ENCODE measurements at regions not wholly inside any gene's neighbourhood (a gene's known extent, or its start where the extent isn't known, plus 50 kb on each side); places are given as distances from the start of the nearest gene placed in this dataset.
"Not testable (repeated sequence)": the region's sequence is repeated elsewhere in the genome, so short reads cannot be mapped to it uniquely, and the experiment has no call there.

DNA sequence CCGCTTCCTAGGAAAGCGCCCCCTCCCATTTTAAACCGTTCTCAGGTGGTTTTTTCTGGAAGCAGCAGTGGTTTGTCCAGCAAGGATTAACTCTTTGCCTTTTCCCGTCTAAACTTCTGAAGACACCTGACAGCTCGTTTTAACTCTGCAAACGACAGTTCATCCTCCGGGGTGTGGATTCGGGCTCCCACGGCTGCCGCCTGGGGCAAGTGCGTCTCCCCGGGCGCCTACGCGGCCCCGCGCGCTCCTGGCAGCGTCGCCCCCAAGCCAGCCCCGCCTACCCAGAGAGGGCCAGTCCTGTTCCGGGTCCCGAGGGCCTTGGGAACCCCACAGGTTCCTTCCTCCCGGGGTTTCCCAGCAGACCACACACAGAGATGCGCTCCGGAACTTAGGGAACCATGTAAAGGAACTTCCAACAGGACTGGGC, 54.4 kb downstream of the PRR18 start:
- no peak overlapping the region for H3K9ac ChIP-seq (ENCODE audit: low read length)
- H3K27me3 ChIP-seq (ENCODE audit: control insufficient read depth in 1 of 2, insufficient read depth in 2 of 2, low read length in 2 of 2) = peaks cover 9 to 33% of the 10 kb centered on the region in 2 donors
- H3K36me3 ChIP-seq (ENCODE audit: insufficient read depth, low read length) = no peaks in the 10 kb centered on the region
- H3K4me3 ChIP-seq (ENCODE audit: low read depth in 1 of 2, low read length in 2 of 2) = peak overlapping the region; percentile 24 to 41
- H3K4me1 ChIP-seq (ENCODE audit: insufficient read depth, low read length) = peaks cover 9% of the 10 kb centered on the region
- H3K9me3 ChIP-seq (ENCODE audit: low read length) = no peaks in the 10 kb centered on the region
- no peak overlapping the region for H3K27ac ChIP-seq (ENCODE audit: low read depth, low read length)

DNA sequence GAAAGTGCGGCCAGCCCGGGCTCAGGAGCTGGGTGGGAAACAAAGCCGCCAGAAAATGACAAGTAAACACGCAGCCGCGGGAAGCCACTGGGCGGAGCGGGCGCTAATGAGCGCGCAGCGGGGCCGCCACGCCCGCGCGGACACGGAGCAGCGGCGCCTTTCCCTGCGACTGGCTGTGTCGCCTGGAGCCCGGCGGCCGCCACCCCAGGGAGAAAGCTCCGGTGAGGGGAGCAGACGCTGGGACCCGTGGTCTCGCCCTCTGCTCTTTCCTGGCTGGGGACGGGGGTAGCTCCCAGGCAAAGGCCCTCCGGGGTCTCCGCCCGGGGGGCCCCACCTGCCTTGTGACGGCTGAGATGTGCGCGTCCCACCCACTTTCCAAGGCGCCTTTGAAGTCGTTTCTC, 54.9 kb downstream of the PRR18 start:
- Histone ChIP-seq H3K9ac (ENCODE audit: low read length) (no peak overlapping the region), H3K4me1 (ENCODE audit: insufficient read depth, low read length) (peaks cover 9% of the 10 kb centered on the region), H3K4me3 (ENCODE audit: low read depth in 1 of 2, low read length in 2 of 2) (peak overlapping the region; percentile 24 to 41), H3K27me3 (ENCODE audit: control insufficient read depth in 1 of 2, insufficient read depth in 2 of 2, low read length in 2 of 2) (peaks cover 9 to 33% of the 10 kb centered on the region in 2 donors), H3K9me3 (ENCODE audit: low read length) (no peaks in the 10 kb centered on the region), H3K27ac (ENCODE audit: low read depth, low read length) (no peak overlapping the region), H3K36me3 (ENCODE audit: insufficient read depth, low read length) (no peaks in the 10 kb centered on the region)

DNA sequence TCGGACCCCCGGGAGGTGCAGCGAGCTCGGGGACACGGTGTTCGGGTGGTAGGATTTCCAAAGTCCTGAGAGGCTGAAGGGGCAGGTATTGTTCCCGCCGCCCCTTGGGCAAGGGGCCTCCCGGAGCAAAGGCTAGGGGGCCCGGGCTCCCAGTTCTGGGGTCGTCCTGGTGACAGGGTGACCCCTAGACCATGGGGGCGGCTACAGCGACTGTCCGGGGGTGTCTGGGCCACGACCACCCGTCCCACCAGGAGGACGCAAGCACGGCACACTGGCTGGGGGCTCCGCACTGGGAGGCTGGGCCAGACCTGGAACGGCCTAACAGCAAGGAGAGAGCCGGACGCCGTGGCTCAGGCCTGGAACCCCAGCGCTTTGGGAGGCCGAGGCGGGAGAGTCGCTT, 55.6 kb downstream of the PRR18 start:
- peaks cover 9% of the 10 kb centered on the region for H3K4me1 ChIP-seq (ENCODE audit: insufficient read depth, low read length)
- peaks cover 9 to 29% of the 10 kb centered on the region in 2 donors for H3K27me3 ChIP-seq (ENCODE audit: control insufficient read depth in 1 of 2, insufficient read depth in 2 of 2, low read length in 2 of 2)
- no peak overlapping the region for H3K27ac ChIP-seq (ENCODE audit: low read depth, low read length)
- no peaks in the 10 kb centered on the region for H3K36me3 ChIP-seq (ENCODE audit: insufficient read depth, low read length)
- H3K9me3 ChIP-seq (ENCODE audit: low read length) = no peaks in the 10 kb centered on the region
- H3K4me3 ChIP-seq (ENCODE audit: low read depth in 1 of 2, low read length in 2 of 2) = no peak overlapping the region
- no peak overlapping the region for H3K9ac ChIP-seq (ENCODE audit: low read length)

DNA sequence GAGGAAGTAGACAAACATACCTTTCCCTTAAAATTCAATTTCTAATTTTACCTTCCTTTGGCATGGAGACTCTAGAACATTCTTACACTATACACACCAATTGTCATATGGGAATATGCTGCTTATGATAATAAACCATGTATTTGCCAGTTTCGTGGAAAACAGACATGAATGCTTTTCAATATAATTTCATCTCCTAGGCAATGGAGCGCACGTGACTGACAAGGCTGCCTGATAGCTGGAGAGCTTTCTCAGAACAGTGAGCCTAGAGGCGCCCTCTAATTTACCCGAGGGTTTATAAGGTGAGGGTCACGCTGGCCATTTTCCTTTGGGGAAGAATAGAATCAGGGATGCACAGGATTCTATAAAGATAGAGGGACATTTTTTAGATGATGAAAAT, 56.5 kb downstream of the PRR18 start:
- Histone ChIP-seq H3K27me3 (ENCODE audit: control insufficient read depth in 1 of 2, insufficient read depth in 2 of 2, low read length in 2 of 2) (peaks cover 9 to 28% of the 10 kb centered on the region in 2 donors), H3K4me3 (ENCODE audit: low read depth in 1 of 2, low read length in 2 of 2) (no peak overlapping the region)

DNA sequence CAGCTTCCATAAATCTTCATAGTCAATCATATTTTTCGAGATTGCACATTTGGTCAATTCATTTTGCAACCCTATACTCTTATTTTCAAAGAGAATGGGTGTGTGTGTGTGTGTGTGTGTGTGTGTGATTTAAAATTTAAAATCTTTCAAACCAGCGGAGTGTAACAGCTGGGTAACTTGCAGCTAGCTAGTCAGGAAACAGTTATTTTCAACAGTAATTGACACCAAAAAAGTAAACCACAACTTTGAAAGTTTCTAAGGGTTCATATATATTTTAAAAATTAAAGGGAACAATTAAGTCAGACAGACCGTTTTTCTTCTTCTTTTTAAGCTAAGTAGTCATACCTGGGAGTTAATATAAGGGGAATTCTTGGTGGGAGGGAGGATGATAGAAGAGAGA, 57.0 kb downstream of the PRR18 start:
- no peak overlapping the region for H3K9ac ChIP-seq (ENCODE audit: low read length)
- peaks cover 9% of the 10 kb centered on the region for H3K4me1 ChIP-seq (ENCODE audit: insufficient read depth, low read length)
- no peaks in the 10 kb centered on the region for H3K9me3 ChIP-seq (ENCODE audit: low read length)
- H3K27ac ChIP-seq (ENCODE audit: low read depth, low read length) = no peak overlapping the region
- peaks cover 9 to 28% of the 10 kb centered on the region in 2 donors for H3K27me3 ChIP-seq (ENCODE audit: control insufficient read depth in 1 of 2, insufficient read depth in 2 of 2, low read length in 2 of 2)
- no peaks in the 10 kb centered on the region for H3K36me3 ChIP-seq (ENCODE audit: insufficient read depth, low read length)
- H3K4me3 ChIP-seq (ENCODE audit: low read depth in 1 of 2, low read length in 2 of 2) = no peak overlapping the region

More for the DNA sequence above, 56.5 kb downstream of the PRR18 start:
- H3K9ac ChIP-seq (ENCODE audit: low read length) = no peak overlapping the region
- no peaks in the 10 kb centered on the region for H3K36me3 ChIP-seq (ENCODE audit: insufficient read depth, low read length)
- no peaks in the 10 kb centered on the region for H3K9me3 ChIP-seq (ENCODE audit: low read length)
- H3K4me1 ChIP-seq (ENCODE audit: insufficient read depth, low read length) = peaks cover 9% of the 10 kb centered on the region
- H3K27ac ChIP-seq (ENCODE audit: low read depth, low read length) = no peak overlapping the region

DNA sequence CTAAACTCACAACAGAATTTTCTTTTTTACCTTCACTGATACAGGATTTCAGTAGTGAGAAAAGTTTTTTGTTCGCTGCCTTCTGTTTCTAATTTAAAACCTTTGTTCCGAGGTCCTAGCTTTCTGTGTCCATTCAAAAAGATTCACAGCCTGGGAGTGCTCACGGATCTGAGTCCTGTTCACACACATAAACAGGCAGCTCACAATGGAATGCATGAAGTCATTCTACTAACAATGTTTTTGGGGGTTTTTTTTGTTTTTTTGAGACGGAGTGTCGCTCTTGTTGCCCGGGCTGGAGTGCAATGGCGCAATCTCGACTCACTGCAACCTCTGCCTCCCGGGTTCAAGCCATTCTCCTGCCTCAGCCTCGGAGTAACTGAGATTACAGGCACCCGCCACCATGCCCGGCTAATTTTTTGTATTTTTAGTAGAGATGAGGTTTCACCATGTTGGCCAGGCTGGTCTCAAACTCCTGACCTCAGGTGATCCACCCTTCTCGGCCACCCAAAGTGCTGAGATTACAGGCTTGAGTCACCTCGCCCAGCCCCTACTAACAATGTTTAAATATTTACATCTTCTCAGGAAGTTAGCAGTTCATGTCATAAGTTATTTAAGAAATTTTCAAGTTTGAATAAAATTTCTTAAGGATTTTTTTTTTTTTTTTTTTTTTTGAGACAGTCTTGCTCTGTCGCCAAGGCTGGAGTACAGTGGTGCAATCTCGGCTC, 59.0 kb downstream of the PRR18 start:
- H3K9ac ChIP-seq (ENCODE audit: low read length); H3K4me3 ChIP-seq (ENCODE audit: low read depth in 1 of 2, low read length in 2 of 2); H3K27ac ChIP-seq (ENCODE audit: low read depth, low read length); H3K9me3 ChIP-seq (ENCODE audit: low read length); H3K4me1 ChIP-seq (ENCODE audit: insufficient read depth, low read length); H3K36me3 ChIP-seq (ENCODE audit: insufficient read depth, low read length): not testable (repeated sequence)
- H3K27me3 ChIP-seq (ENCODE audit: control insufficient read depth in 1 of 2, insufficient read depth in 2 of 2, low read length in 2 of 2) = peaks cover 8 to 19% of the 10 kb centered on the region in 2 donors

DNA sequence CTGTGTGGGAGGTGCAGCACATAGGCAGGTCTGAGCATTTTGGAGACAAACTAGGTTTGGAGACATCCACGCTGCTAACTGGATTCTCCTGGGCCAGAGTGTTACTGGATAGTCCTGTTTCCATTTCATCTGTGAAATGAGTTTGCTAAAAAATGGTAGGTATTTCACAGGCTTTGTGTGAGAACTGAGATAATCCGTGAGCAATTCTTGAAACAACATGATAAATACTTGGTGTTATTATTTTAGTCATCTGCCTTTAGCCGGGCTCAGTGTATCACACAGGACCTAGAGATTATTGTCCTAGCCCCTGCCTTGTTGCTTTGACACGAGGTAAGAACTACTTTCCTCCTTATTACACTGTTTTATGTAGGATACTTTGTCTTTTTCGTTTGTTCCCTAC, 63.0 kb downstream of the PRR18 start:
- H3K9ac ChIP-seq (ENCODE audit: low read length) = no peak overlapping the region
- H3K27me3 ChIP-seq (ENCODE audit: control insufficient read depth in 1 of 2, insufficient read depth in 2 of 2, low read length in 2 of 2) = no peaks in the 10 kb centered on the region
- H3K27ac ChIP-seq (ENCODE audit: low read depth, low read length) = no peak overlapping the region
- no peaks in the 10 kb centered on the region for H3K36me3 ChIP-seq (ENCODE audit: insufficient read depth, low read length)
- H3K9me3 ChIP-seq (ENCODE audit: low read length) = no peaks in the 10 kb centered on the region
- H3K4me3 ChIP-seq (ENCODE audit: low read depth in 1 of 2, low read length in 2 of 2) = no peak overlapping the region
- H3K4me1 ChIP-seq (ENCODE audit: insufficient read depth, low read length) = no peaks in the 10 kb centered on the region

DNA sequence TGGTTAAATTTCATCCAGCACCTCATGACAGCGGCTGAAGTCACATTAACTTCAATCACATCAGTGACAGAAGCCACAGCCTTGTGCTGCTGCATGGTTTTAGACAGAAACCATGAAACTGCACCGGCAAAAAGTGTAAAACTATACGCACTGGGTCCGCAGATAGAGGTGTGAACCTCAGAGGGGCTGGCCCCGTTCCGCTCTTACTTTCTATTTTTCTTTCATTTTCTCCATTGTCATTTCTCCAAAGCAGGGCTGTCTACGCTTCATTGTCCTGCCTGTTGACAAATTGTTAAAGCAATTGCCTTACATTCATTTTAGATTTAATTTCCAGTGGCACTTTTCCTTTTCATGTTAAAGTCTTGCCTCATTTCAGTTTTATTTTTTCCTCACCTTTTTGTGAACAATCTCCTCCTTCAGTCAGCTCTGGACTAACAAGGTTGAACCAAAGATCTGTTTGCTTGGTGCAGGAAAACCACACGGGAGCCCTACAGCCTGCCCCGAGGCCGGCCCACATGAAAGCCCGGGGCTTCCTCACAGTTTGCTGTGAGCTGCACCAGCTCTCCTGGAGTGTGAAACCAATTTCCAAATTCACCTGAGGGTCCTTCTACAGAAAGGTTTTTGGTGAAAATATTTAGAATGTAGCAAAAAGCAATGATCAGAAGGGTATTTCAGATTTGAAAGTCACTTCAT, 63.7 kb downstream of the PRR18 start:
- Histone ChIP-seq H3K36me3 (ENCODE audit: insufficient read depth, low read length) (no peaks in the 10 kb centered on the region), H3K9me3 (ENCODE audit: low read length) (no peaks in the 10 kb centered on the region), H3K27me3 (ENCODE audit: control insufficient read depth in 1 of 2, insufficient read depth in 2 of 2, low read length in 2 of 2) (no peaks in the 10 kb centered on the region), H3K4me1 (ENCODE audit: insufficient read depth, low read length) (no peaks in the 10 kb centered on the region), H3K27ac (ENCODE audit: low read depth, low read length) (no peak overlapping the region), H3K4me3 (ENCODE audit: low read depth in 1 of 2, low read length in 2 of 2) (no peak overlapping the region), H3K9ac (ENCODE audit: low read length) (no peak overlapping the region)

DNA sequence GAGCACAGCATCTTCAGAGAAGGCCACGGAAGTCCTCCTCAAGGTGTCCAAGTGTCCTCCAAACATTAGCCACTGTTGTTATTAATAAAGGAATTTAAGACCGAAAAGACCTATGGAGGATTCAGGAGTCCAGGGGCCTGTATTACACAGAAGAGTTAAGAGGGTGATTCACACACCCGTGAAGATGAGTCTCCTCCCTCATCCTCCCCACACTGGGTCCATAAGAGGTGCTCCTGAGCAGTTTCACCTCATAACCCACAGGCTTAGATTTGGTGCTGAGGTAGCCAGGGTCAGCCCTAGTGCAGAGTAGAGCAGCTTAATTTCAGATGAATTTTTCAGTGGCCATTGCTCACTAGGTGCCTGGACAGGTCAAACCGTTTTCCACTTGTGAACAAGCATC, 65.3 kb downstream of the PRR18 start:
- no peak overlapping the region for H3K27ac ChIP-seq (ENCODE audit: low read depth, low read length)
- no peaks in the 10 kb centered on the region for H3K36me3 ChIP-seq (ENCODE audit: insufficient read depth, low read length)
- no peak overlapping the region for H3K4me3 ChIP-seq (ENCODE audit: low read depth in 1 of 2, low read length in 2 of 2)
- no peaks in the 10 kb centered on the region for H3K9me3 ChIP-seq (ENCODE audit: low read length)
- no peaks in the 10 kb centered on the region for H3K27me3 ChIP-seq (ENCODE audit: control insufficient read depth in 1 of 2, insufficient read depth in 2 of 2, low read length in 2 of 2)
- H3K4me1 ChIP-seq (ENCODE audit: insufficient read depth, low read length) = no peaks in the 10 kb centered on the region
- no peak overlapping the region for H3K9ac ChIP-seq (ENCODE audit: low read length)

DNA sequence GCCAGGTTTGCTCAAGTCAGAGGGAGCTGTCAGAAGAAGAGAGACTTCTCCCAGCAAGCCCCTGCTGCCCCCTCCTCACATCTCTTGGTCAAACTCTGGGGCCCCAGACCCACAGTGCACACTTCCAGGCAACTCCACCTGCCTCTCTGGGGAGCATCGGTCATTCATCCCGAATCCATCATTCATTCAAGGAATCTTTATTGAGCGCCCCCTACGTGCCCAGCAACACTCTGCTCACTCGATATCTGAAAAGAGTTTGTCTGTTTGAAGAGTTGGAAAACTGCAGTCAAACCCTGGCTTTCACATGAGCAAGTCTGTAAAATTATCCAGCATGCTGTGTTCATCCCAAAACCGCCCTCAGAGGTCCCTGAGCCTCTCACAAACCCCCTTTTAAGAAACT, 66.2 kb downstream of the PRR18 start:
- H3K27me3 ChIP-seq (ENCODE audit: control insufficient read depth in 1 of 2, insufficient read depth in 2 of 2, low read length in 2 of 2) = no peaks in the 10 kb centered on the region
- H3K36me3 ChIP-seq (ENCODE audit: insufficient read depth, low read length) = no peaks in the 10 kb centered on the region
- no peak overlapping the region for H3K27ac ChIP-seq (ENCODE audit: low read depth, low read length)
- H3K9me3 ChIP-seq (ENCODE audit: low read length) = no peaks in the 10 kb centered on the region
- no peaks in the 10 kb centered on the region for H3K4me1 ChIP-seq (ENCODE audit: insufficient read depth, low read length)
- H3K9ac ChIP-seq (ENCODE audit: low read length) = no peak overlapping the region
- no peak overlapping the region for H3K4me3 ChIP-seq (ENCODE audit: low read depth in 1 of 2, low read length in 2 of 2)

DNA sequence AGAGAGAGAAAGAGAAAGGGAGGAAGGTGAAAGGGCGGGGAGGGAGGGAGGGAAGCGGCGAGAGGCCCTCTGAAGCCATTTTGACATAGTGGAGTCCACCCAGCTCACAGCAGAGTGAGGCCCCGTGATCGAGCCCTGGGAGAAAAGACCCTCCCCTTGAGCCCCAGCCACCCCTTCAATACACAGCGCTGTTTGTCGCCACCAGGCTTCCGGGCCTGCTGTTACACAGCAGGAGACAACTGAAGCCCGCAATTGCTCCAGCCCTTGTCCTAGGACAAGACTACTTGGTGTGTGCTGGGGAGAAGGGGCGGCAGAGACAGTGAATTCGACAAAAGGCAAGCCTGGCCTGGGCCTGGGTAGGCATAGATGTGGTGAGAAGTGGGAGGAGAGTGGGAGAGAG, 67.3 kb downstream of the PRR18 start:
- no peak overlapping the region for H3K27ac ChIP-seq (ENCODE audit: low read depth, low read length)
- H3K4me1 ChIP-seq (ENCODE audit: insufficient read depth, low read length) = no peaks in the 10 kb centered on the region
- no peak overlapping the region for H3K9ac ChIP-seq (ENCODE audit: low read length)
- no peak overlapping the region for H3K4me3 ChIP-seq (ENCODE audit: low read depth in 1 of 2, low read length in 2 of 2)
- no peaks in the 10 kb centered on the region for H3K36me3 ChIP-seq (ENCODE audit: insufficient read depth, low read length)
- no peaks in the 10 kb centered on the region for H3K27me3 ChIP-seq (ENCODE audit: control insufficient read depth in 1 of 2, insufficient read depth in 2 of 2, low read length in 2 of 2)
- no peaks in the 10 kb centered on the region for H3K9me3 ChIP-seq (ENCODE audit: low read length)

DNA sequence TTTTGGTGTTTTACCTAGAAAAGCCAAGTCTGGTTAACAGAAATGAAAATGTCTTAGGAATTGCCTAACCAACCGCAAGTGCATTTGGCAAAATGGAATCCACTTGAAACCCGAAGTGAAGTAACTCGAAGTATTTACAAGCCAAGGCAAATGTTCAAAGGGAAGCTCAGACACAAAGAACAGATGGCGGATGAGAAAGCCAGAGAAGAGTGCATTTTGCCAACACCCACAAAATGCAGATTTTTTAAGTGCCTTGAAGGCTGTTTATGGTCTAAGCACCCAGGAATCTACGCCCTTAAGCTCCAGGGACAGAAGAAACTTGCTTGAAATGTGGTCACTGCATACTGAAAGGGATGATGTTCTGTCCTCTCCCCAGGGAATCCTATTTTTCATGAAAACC, 70.0 kb upstream of the TBXT start:
- H3K4me1 ChIP-seq (ENCODE audit: insufficient read depth, low read length) = no peaks in the 10 kb centered on the region
- H3K27ac ChIP-seq (ENCODE audit: low read depth, low read length) = no peak overlapping the region
- no peaks in the 10 kb centered on the region for H3K36me3 ChIP-seq (ENCODE audit: insufficient read depth, low read length)
- no peaks in the 10 kb centered on the region for H3K9me3 ChIP-seq (ENCODE audit: low read length)
- no peak overlapping the region for H3K4me3 ChIP-seq (ENCODE audit: low read depth in 1 of 2, low read length in 2 of 2)
- H3K27me3 ChIP-seq (ENCODE audit: control insufficient read depth in 1 of 2, insufficient read depth in 2 of 2, low read length in 2 of 2) = no peaks in the 10 kb centered on the region
- H3K9ac ChIP-seq (ENCODE audit: low read length) = no peak overlapping the region
